IPS DF 6.9 (cell line): ENCODE measurements at regions not wholly inside any gene's neighbourhood (a gene's known extent, or its start where the extent isn't known, plus 50 kb on each side); places are given as distances from the start of the nearest gene placed in this dataset.
"Not testable (repeated sequence)": the region's sequence is repeated elsewhere in the genome, so short reads cannot be mapped to it uniquely, and the experiment has no call there.

Source experiments
- DNase-seq: peaks from one replicate; pipeline ENCODE4 v3.0.0-alpha.2; 2013; ENCODE audit warnings: low read depth, low spot score
- H3K27ac ChIP-seq: one replicate; pipeline ENCODE4 v1.5.1; 2013; ENCODE audit warnings: low read length, control low read depth
- H3K27me3 ChIP-seq: 2 replicates; pipeline ENCODE4 v1.6.1; 2013; ENCODE audit warnings: mild to moderate bottlenecking, low read length; ENCODE audit not compliant: control insufficient read depth, insufficient read depth
- H3K36me3 ChIP-seq: 2 replicates; pipeline ENCODE4 v1.6.1; 2013; ENCODE audit warnings: low read length; ENCODE audit not compliant: control insufficient read depth, insufficient read depth
- H3K4me1 ChIP-seq: 2 replicates; pipeline ENCODE4 v1.6.1; 2013; ENCODE audit warnings: low read length; ENCODE audit not compliant: control insufficient read depth, insufficient read depth
- H3K4me3 ChIP-seq: 2 replicates; pipeline ENCODE4 v1.5.1; 2013; ENCODE audit warnings: mild to moderate bottlenecking, low read length
- H3K9me3 ChIP-seq: 2 replicates; pipeline ENCODE4 v1.6.1; 2013; ENCODE audit warnings: low read length, inconsistent platforms; ENCODE audit not compliant: control insufficient read depth, insufficient read depth
- WGBS: extraction: QIAGEN DNeasy Blood & Tissue Kit; methylation state at CpG from one replicate; pipeline ENCODE4 v1.1.7; 2013; ENCODE audit warnings: mixed read lengths, missing lambda C conversion rate; ENCODE audit not compliant: insufficient read length, insufficient coverage; 5-methylcytosine and 5-hydroxymethylcytosine counted together

- DNase-seq, H3K27me3 ChIP-seq, H3K4me3 ChIP-seq, H3K27ac ChIP-seq, H3K4me1 ChIP-seq, H3K36me3 ChIP-seq: not testable (repeated sequence)
- peaks cover 11% of the 10 kb centered on the region for H3K9me3 ChIP-seq
- WGBS = no CpG with 5 or more reads among the region's 24 CpGs
Measured at GRCh38 chr14:105615986-105616801, 89.8 kb downstream of the TMEM121 start.

GRCh38 chr14:105616802-105617192 is 90.4 kb downstream of the TMEM121 start:
- no peak overlapping the region for H3K27ac ChIP-seq
- H3K9me3 ChIP-seq = peaks cover 14% of the 10 kb centered on the region
- H3K4me1 ChIP-seq = no peaks in the 10 kb centered on the region
- no CpG with 5 or more reads among the region's 8 CpGs for WGBS
- H3K27me3 ChIP-seq = no peaks in the 10 kb centered on the region
- no peak overlapping the region for H3K4me3 ChIP-seq
- DNase-seq = no peak
- no peaks in the 10 kb centered on the region for H3K36me3 ChIP-seq

- H3K27me3 ChIP-seq = no peaks in the 10 kb centered on the region
- WGBS = 100% methylated on average over 3 of the region's 7 CpGs
- H3K4me3 ChIP-seq = no peak overlapping the region
- no peaks in the 10 kb centered on the region for H3K4me1 ChIP-seq
- peaks cover 14% of the 10 kb centered on the region for H3K9me3 ChIP-seq
- no peak for DNase-seq
- H3K27ac ChIP-seq = peak overlapping the region; percentile 18
- no peaks in the 10 kb centered on the region for H3K36me3 ChIP-seq
Measured at GRCh38 chr14:105617201-105617777, 90.9 kb downstream of the TMEM121 start.

GRCh38 chr14:105617805-105618204 is 91.4 kb downstream of the TMEM121 start:
- no CpG with 5 or more reads among the region's 8 CpGs for WGBS
- not testable (repeated sequence) for H3K27me3 ChIP-seq

GRCh38 chr14:105619324-105619723 is 92.9 kb downstream of the TMEM121 start:
- H3K4me1 ChIP-seq, H3K27me3 ChIP-seq, H3K4me3 ChIP-seq, DNase-seq, H3K36me3 ChIP-seq, H3K27ac ChIP-seq: not testable (repeated sequence)
- H3K9me3 ChIP-seq = peaks cover 16% of the 10 kb centered on the region
- WGBS = no CpG with 5 or more reads among the region's 6 CpGs

More at GRCh38 chr14:105617805-105618204, 91.4 kb downstream of the TMEM121 start:
- H3K36me3 ChIP-seq, H3K4me1 ChIP-seq, H3K4me3 ChIP-seq, DNase-seq, H3K27ac ChIP-seq: not testable (repeated sequence)
- peaks cover 14% of the 10 kb centered on the region for H3K9me3 ChIP-seq

GRCh38 chr14:105620178-105620864 is 93.9 kb downstream of the TMEM121 start:
- WGBS = no CpG with 5 or more reads among the region's 35 CpGs
- H3K9me3 ChIP-seq = peaks cover 21% of the 10 kb centered on the region
- DNase-seq = not testable (repeated sequence)

GRCh38 chr14:105620865-105621471 is 94.6 kb downstream of the TMEM121 start:
- not testable (repeated sequence) for H3K27me3 ChIP-seq, H3K36me3 ChIP-seq, DNase-seq, H3K4me3 ChIP-seq, H3K4me1 ChIP-seq, H3K27ac ChIP-seq
- peaks cover 23% of the 10 kb centered on the region for H3K9me3 ChIP-seq
- no CpG with 5 or more reads among the region's 21 CpGs for WGBS

More at GRCh38 chr14:105620178-105620864, 93.9 kb downstream of the TMEM121 start:
- H3K4me3 ChIP-seq, H3K36me3 ChIP-seq, H3K4me1 ChIP-seq, H3K27me3 ChIP-seq, H3K27ac ChIP-seq: not testable (repeated sequence)

- DNase-seq, H3K27me3 ChIP-seq, H3K4me1 ChIP-seq, H3K4me3 ChIP-seq, H3K36me3 ChIP-seq, H3K27ac ChIP-seq: not testable (repeated sequence)
- no CpG with 5 or more reads among the region's 23 CpGs for WGBS
- H3K9me3 ChIP-seq = peaks cover 20% of the 10 kb centered on the region
Measured at GRCh38 chr14:105621479-105622328, 95.3 kb downstream of the TMEM121 start.

GRCh38 chr14:105622329-105622955 is 96.1 kb downstream of the TMEM121 start:
- Histone ChIP-seq H3K9me3 (peaks cover 14% of the 10 kb centered on the region), H3K4me1 (no peaks in the 10 kb centered on the region), H3K27me3 (no peaks in the 10 kb centered on the region), H3K27ac (no peak overlapping the region), H3K36me3 (no peaks in the 10 kb centered on the region), H3K4me3 (no peak overlapping the region)
- DNase-seq = no peak
- no CpG with 5 or more reads among the region's 12 CpGs for whole genome bisulfite sequencing
